OCI-LY1 (cell line): ENCODE measurements at regions not wholly inside any gene's neighbourhood (a gene's known extent, or its start where the extent isn't known, plus 50 kb on each side); places are given as distances from the start of the nearest gene placed in this dataset.

ENCODE experiments used
- EZH2 ChIP-seq: fragments of 200-600 bp; sonication (generic), shearing (Covaris generic); IDR thresholded peaks from 2 replicates; pipeline ENCODE4 v1.8.0; 2017; ENCODE audit warnings: borderline replicate concordance, mixed run types, mild to moderate bottlenecking, antibody characterized with exemption, low read length, moderate library complexity, mixed read lengths
- TF ChIP-seq, protein P1 (sequence below): fragments of 200-600 bp; sonication (generic), shearing (Covaris generic); IDR thresholded peaks from 2 replicates; pipeline ENCODE4 v1.5.1; 2017; ENCODE audit warnings: mild to moderate bottlenecking, antibody characterized with exemption, low read length, moderate library complexity, mixed read lengths

DNA sequence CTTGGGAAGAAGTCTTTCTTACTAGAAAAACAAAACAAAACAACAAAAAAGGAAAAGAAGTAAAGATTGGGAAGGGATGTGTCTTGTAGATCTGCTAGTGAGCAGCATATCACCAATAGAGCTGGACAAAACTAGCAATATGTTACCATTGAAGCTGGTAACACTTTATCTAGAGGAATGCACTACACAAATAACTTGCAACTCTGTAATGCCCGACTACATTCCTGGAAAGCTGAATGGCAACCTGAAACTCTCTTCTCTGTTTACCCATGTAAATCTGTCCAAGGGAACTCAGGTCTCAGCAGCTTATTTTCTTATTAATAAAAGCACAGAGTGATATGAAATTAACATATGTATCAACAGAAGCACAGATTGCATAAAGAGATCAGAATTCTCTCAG lies 624.4 kb downstream of the KCNH5 start:
- TF ChIP-seq, protein P1, sequence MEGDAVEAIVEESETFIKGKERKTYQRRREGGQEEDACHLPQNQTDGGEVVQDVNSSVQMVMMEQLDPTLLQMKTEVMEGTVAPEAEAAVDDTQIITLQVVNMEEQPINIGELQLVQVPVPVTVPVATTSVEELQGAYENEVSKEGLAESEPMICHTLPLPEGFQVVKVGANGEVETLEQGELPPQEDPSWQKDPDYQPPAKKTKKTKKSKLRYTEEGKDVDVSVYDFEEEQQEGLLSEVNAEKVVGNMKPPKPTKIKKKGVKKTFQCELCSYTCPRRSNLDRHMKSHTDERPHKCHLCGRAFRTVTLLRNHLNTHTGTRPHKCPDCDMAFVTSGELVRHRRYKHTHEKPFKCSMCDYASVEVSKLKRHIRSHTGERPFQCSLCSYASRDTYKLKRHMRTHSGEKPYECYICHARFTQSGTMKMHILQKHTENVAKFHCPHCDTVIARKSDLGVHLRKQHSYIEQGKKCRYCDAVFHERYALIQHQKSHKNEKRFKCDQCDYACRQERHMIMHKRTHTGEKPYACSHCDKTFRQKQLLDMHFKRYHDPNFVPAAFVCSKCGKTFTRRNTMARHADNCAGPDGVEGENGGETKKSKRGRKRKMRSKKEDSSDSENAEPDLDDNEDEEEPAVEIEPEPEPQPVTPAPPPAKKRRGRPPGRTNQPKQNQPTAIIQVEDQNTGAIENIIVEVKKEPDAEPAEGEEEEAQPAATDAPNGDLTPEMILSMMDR = no peak
- no peak for TF ChIP-seq EZH2
